ENCODE measurements at regions not wholly inside any gene's neighbourhood (a gene's known extent, or its start where the extent isn't known, plus 50 kb on each side); places are given as distances from the start of the nearest gene placed in this dataset.

GRCh38 chr13:56173346-56173745, 967.4 kb upstream of the PRR20A start:
- no peak for TF ChIP-seq GLIS1 (tag by site-specific recombination; IDR thresholded peaks at IDR 0.05)
- TF ChIP-seq, protein P1, sequence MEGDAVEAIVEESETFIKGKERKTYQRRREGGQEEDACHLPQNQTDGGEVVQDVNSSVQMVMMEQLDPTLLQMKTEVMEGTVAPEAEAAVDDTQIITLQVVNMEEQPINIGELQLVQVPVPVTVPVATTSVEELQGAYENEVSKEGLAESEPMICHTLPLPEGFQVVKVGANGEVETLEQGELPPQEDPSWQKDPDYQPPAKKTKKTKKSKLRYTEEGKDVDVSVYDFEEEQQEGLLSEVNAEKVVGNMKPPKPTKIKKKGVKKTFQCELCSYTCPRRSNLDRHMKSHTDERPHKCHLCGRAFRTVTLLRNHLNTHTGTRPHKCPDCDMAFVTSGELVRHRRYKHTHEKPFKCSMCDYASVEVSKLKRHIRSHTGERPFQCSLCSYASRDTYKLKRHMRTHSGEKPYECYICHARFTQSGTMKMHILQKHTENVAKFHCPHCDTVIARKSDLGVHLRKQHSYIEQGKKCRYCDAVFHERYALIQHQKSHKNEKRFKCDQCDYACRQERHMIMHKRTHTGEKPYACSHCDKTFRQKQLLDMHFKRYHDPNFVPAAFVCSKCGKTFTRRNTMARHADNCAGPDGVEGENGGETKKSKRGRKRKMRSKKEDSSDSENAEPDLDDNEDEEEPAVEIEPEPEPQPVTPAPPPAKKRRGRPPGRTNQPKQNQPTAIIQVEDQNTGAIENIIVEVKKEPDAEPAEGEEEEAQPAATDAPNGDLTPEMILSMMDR (tag by site-specific recombination; IDR thresholded peaks at IDR 0.05), result no peak
